ENCODE measurements at regions not wholly inside any gene's neighbourhood (a gene's known extent, or its start where the extent isn't known, plus 50 kb on each side); places are given as distances from the start of the nearest gene placed in this dataset.

DNA sequence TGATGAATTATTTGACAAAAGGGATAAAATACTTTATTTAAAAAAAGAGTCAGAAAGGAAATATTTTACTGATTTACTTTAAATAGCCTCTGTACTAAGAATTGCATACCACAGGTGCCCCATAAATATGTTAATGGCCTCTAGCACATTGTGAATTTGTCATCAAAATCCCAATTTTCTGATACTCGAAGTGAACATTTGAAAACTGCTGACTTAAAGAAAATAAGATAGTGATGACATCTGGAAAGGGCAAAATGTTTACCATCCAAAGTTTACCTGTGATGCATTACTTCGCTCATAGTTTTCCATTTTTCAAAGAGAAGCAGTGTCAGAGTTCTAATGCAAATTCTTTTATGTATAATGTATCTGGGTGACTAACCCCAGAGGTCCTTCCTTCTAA, 455.4 kb downstream of the KLF5 start:
- DNase-seq, result no peak

DNA sequence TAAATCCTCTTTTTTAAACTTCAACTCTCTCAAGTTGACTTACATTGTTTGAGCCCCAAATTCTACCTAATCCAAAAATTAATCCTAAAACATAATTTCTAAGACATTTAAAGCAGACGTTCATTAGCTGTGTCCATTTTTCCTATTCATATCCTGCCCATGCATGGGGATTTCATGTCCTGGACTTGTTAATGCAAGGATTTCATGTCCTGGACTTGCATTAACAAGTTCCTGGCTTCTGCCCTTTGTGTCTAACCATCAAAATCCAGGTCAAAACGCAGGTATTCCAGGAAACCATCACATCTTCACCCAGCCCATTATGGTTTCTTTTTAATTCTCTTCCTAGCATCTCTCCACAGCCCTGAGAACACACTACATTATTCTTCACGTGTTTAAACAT, 454.9 kb downstream of the KLF5 start:
- DNase-seq, result no peak

DNA sequence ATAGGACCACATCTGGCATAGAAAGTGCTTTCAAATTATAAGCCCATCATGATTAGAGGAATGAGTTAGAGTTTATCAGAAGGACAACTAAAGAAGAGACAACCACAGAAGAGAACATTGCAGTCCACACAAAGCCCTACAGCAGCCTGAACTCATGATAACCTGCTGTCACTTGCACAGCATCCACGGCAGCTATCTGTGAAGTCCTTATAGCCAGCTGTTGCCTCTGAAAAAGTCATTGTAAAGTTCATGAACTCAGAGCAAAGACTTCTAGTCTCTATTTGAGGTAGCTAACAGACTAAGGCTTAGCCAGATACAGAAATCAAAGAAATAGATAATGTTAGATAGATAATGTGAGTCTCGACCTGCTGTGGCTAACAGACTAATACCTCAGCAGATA, 450.0 kb downstream of the KLF5 start:
- DNase-seq, result no peak

DNA sequence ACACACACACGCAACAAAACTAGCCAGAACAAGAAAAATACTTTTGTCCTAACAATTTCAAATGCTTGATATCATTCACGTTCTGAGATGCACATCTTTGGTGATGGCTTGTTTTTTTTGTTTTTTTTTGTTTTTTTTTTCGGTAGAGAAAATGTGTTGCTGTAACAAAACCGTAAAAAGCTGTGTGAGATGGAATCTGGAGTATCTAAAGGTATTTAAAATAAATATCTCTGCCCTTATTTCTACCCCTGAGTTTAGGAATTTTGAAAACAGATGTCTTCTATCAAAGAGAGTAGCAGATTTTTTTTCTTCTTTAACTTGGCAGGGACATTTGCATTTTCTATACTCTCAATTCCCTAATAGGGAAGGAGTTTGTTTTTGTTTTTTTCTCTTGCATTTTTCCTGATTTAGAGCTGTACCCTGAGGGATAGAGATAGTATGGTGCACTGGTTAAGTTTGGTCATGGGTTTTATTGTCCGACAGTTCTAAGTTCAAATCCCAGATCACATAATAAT, 446.6 kb downstream of the KLF5 start:
- no peak for DNase-seq

DNA sequence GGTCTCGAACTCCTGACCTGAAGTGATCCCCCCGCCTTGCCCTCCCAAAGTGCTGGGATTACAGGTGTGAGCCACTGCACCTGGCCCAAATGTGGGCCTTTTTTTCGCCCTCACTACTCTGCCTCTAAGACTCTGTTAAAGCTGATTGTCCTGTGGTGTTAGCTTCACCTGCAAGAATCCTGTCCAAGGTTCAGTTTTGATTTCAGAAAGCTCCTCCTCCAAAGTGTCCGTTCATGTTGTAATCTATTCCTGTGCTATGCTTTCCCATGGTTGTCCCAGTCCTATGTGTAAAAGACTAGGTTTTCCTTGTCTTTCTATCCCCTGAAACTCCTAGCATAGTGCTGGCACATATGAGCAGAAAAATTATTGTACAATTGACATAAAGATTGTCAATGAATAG, 440.9 kb downstream of the KLF5 start:
- no peak for DNase-seq

GRCh38 chr13:73497430-73497829, 438.6 kb downstream of the KLF5 start:
- DNase-seq, result no peak

- no peak for DNase-seq
These were observed 437.9 kb downstream of the KLF5 start for GRCh38 chr13:73496711-73497110.

GRCh38 chr13:73492811-73493210, 434.0 kb downstream of the KLF5 start:
- no peak for DNase-seq

DNA sequence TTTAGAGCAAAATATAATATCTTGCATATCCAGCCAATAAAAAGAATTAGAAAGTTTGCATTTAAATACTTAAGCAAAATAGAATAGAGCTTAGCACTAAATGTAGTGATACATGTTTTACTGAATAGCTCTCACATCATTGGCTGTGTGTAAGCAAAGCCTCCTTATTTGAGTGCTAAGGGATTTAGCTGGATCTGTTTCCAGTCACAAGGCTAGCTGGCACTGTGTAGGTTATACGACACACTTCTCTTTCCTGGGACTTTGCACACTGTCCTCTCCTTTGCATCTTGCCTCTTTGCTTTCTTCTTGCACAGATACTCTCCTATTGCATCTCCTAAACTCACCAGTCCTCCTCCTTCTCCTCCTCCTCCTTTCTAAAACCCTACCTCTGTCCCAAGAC, 423.8 kb downstream of the KLF5 start:
- no peak for DNase-seq

DNA sequence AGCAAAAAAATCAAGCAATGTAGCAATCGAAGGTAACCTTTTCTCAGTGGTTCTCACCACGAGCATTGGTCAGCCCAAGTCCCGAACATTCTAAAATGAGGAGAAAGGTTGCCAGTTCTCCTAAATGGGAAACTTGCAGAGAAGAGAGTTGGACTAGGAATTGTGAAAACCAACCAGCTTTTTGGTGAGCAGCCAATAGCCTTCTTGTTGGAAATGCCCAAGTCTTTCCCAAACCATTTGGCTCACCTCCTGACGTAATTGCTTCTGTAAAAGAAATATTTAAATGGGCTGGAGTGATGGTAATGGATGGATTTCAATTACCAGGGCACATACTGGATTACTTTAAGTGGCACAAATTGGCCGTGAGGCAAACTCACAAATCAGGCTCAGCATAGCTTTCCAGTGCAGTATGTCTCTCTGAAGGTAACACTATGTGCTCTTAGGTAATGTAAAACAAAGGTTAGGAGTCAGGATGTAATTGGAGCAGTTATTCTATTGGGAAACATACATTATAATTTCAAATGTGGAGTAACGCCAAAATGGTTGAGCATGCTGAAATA, 423.2 kb downstream of the KLF5 start:
- DNase-seq, result no peak

DNA sequence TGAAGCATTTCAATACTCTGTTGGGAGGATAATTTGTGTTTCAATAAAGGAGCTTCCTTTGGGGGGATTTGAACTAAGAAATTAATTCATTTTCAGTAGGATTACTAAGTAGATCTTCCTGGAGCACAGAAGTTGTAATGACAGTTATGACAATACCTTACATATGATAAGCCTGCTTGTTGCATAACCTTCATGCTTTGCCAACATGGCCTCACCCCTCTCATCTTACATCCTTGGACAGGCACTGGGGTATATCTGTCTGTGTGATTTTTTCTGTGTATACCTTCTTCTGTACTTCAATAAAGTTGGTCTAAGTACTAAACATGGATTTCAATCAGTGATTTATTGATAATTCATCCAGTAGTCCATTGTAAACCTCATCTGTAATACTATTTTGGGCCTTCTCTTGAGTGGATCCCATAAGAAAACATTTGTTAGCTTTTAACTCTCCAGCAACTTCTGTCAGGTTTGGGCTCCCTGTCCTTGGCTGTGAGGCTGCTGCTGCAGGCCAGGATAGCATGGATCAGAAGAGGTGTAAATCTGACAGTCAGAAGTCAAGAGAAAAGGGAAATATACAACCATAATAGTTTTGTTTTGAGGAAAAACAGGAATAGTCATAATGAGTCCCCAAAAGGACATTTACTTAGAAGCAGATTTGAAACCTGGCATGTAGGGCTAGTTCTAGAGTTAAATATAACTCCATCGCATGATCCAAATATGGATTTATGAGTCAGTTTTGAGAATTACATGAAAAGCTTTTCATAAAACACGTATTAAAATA, 422.2 kb downstream of the KLF5 start:
- DNase-seq, result no peak

DNA sequence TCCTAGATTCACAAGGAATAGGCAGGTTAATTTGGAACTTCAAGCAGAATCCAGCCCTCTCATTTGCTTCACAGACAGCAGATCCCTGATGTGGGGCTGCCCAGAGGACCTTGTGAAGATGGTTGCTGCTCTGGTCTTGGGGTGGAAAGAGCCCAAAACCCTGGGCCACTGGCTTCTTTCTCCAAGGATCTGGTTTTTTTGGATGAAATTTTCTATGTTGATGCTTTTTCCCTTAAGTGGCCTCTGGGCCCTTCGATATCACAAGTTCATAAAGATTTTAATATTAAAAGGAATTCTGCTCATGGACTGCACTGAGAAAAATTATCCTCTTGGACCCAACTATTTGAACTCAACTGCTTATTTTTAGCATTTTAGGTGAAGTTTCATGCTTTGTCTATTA, 421.1 kb downstream of the KLF5 start:
- DNase-seq, result no peak

- no peak for DNase-seq
These were observed 420.5 kb downstream of the KLF5 start for GRCh38 chr13:73479351-73479750.

GRCh38 chr13:73477441-73477840, 418.6 kb downstream of the KLF5 start:
- DNase-seq, result no peak

DNA sequence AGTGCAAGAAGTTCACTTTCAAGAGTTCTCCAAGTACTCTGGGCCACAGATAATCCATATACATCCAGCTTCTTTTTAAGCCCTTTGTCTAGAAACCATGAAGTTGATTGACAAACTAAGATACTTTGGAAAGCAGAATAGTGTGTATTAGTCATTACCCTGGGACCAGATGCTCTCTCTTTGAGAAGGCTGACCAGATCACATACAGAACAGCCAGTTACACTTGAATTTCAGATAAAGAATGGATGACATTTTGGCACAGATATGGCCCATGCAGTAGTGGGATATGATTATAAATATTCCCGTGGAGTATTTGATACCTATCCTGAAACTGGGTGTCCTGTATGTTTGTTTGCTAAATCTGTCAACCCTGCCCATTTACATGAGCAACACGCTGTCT, 414.2 kb downstream of the KLF5 start:
- no peak for DNase-seq

DNA sequence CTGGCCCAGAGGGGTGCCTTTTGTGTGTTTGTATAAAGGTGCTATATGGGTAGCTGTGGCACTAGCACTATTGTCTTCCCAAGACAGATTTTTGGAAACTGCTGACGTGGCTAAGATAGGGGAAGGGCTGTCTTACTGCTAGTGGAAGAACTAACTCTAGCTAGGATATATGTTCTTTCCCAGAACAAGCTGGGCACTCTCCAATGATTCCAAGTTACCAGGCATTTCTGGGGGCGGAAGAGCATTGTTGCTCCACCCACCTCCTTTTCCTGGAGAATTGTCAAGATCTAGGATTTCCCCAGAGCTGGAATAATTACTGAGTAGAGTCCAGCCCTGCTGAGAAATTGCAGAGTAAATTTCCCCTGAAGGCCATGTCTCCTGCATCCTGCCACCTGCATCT, 408.3 kb downstream of the KLF5 start:
- DNase-seq, result no peak

DNA sequence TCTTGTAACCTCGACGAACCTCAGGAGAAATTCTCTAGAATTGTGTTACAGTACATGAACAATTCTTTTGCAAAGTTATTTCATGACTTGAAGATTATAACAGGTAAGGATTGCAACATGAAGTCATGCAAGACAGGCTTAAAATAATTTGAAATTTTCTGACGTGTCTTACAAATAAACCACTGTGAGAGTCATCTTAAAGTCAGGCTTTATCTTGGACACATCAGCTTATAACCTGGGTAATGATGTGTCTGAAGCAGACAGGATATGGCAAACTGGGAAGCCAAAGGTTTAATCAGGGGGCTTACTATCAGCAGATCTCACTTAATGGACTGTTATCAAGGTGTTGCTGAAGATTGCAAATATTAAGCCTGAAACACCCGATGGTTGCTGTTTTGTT, 407.8 kb downstream of the KLF5 start:
- no peak for DNase-seq

GRCh38 chr13:73465617-73465971, 406.8 kb downstream of the KLF5 start:
- no peak for DNase-seq

DNA sequence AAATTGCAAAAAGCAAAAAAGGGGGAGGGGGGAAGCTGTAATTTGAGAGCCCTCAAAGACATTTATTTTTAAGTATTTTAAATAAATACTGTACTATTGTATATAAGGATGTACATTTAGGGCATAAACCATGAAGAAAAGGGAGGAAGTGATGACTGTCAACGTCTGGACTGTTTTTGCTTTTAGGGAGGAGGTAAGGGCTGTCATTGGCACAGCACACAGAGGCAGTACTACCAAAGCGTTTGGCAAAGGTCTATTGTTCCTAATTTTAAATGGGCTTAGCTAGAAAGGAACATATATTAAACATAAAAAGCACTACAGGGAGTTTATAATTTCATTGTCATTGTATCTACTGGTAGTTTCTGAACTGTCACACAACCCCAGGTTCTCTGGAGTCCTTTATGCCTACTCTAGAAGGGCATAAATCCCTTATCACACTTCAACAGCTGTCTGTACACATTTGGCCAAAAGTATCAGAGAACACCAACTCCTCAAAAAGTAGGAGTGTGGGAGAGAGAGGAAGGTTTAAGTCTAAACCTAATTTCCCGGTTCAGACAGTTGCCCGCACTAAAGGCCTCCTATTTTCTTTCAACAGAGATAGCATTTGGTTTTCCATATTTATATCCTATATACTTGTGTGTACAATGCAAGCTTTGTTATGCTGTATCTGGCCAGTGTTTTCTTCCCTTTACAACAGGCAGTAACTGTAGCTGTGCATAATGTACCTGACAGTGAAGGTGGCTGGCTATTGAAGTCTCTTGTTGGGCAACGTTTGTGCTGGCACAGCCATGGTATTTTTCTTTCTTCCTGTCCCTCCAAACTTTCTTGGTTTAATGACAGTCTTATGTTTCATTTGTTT, 406.2 kb downstream of the KLF5 start:
- DNase-seq, result no peak

- no peak for DNase-seq
These were observed 403.4 kb downstream of the KLF5 start for GRCh38 chr13:73462241-73462640.

DNA sequence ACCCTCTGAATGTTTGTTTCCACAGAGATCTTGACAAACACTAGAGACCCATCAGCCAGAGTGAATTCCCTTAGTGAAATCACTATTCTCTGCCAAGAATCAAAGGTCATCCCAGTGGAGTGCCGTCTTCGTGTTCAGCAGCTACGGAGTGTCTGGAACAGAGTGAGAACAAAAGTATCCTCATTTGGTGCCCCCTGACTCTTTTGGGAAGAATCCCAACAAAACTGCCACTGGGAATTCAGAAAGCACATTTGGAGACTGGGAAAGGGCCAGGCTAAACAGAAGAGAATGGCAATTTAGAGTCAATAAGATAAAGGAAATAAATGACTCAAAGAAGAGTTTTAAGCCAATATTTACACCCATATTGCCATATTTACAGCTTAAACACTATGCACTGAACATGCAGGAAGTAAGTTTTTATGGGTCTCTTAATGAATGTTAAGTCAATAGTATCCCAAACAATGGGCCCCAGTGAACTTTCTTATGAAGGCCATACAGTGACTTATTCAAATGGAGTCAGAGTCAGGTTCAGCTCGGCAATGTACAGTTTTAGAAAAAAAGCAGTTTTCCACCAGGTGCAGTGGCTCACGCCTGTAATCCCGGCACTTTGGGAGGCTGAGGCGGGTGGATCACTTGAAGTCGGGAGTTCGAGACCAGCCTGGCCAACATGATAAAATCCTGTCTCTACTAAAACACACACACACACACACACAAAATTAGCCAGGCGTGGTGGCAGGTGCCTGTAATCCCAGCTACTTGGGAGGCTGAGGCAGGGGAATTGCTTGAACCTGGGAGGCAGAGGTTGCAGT, 392.6 kb downstream of the KLF5 start:
- peak; percentile 14 for DNase-seq

DNA sequence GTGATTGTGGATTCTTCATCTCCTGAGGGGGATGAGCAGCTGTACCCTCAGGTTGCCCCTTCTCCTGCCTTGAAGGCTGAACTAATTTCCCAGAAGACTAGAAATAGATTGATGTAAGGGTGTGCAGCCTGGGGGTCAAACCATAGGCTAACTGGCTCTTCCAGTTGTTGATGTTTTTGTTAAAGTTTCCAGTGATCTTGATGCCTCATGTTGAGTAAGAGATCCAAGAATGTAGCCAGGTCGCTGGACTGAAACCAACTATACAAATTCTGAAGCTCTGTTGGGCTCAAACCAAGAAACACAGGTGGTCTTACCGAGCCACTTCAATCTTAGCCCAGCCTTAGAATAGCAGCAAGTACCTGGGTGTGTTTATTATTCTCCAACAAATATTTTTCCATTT, 391.8 kb downstream of the KLF5 start:
- DNase-seq, result peak; percentile 3
